RPMI8226 (cell line): ENCODE measurements at regions not wholly inside any gene's neighbourhood (a gene's known extent, or its start where the extent isn't known, plus 50 kb on each side); places are given as distances from the start of the nearest gene placed in this dataset.
"Not testable (repeated sequence)": the region's sequence is repeated elsewhere in the genome, so short reads cannot be mapped to it uniquely, and the experiment has no call there.

Experiments
- DNase-seq: peaks from one replicate; pipeline ENCODE4 v3.0.0-alpha.2; 2015

DNA sequence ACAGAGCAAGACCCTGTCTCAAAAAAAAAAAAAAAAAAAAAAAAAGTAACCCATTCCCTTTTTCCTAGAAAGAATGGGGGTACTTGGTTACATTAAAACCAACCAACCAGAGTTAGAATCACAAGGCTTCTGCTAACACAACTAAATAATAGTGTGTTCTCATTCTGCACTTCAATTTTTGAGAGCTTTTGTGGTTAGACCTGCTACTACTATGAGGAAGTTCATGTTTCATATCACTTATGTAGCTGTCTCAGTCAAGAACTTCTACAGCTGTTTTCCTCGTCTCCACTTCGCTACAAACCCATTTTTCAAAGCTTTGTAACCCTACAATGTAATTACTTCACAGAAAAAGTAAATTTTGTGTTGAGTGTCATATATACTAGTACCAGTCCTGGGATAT is 58.3 kb downstream of the PDHA2 start:
- no peak for DNase-seq

DNA sequence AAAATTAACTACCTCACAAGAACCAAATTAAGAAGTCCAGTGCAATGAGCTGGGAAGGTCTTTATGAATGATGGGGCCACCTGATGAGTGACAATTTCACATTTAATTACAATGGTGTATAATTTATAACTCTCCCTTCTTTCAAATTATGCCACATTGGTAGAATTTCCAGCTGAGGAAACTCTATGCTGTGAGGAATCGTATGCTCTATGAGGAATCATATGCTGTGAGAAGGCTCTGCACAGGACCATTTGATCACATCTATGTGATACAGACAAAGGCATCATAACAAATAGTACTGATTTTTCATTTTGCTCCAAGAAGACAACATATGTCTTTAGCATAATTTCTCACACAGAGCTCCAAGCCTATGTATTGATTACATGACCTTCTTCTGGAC is 69.3 kb downstream of the PDHA2 start:
- no peak for DNase-seq

DNA sequence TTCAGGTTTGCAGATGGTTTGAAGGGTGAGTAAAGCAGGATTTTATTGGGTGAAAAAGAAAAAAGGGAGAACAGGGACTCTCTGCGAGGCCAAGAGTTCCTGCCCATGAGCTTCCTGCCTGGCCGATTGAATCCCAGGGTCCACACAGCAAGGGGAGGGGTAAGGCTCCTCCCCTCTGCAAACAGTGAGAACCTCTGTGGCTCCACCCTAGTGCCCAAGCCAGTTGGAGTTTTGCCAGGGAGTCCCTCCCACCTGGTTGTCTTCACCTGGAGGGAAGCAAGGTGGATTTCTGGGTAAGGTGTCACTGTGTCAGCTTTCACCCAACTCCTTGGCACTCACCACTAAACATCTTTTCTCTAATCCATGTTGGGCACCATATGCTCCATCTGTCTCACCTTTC is 70.9 kb downstream of the PDHA2 start:
- no peak for DNase-seq

DNA sequence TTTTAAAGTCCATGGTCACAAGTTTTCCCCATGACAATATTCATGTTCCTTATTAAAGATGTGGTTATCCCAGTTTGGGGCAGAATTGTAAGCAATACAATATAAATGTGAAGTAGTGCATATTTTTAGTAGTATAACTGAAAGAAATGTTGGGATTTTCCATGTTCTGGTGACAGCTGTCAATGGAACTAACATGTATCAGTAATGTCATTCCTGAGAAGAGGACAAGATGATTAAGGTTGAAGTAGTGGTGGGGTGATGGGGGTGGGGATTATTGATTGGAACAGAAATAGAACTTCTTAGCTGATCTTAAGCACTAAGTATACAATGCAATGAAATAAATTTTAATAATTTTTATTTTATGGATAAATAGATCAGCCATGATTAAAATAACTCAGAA is 81.6 kb downstream of the PDHA2 start:
- DNase-seq, result no peak

DNA sequence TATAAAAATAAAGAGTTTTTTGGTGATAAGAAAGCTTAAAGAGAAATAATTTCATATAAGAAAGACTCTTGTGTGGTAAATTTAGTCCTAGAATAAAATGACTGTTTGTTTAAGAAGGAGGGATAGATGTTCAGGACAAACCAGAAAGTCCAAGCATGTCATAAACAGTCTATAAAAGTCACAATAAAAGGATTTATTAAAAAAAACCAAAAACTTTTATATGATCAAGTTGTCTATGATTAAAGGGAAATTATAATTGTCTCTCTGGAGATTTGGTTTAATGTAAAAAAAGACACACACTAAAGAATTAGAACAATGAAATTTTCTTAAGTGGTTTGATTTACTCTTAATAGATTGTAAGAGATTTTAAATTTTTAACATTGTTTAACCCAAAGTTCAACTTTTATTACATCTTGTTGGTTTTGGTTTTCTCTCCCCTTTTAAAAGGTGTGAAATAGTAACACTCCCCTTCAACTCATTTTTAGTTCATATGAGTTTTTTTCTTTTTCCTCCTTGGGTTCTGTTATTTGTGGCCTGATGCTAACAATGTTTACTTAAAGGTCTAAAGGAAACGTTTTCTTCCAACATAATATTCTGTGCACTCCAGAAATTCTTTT is 89.7 kb downstream of the PDHA2 start:
- DNase-seq, result no peak

DNA sequence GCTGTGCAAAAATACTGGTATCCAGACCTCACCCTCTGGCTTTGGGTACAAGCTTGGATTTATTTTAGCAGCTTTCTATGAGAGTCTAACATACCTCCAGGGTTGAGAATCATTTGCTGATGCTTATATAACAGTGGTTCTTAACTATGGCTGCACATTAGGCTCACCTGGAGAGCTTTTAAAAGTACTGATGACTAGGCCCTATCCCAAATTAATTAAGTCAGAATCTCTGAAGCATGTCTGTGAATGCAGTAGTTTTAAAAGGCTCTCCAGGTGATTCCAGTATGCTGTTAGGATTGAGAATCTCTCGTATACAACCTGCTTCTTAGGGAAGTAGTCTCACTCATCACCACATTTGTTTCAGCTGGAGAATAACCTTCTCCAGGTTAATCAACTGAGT is 99.2 kb downstream of the PDHA2 start:
- DNase-seq, result no peak

DNA sequence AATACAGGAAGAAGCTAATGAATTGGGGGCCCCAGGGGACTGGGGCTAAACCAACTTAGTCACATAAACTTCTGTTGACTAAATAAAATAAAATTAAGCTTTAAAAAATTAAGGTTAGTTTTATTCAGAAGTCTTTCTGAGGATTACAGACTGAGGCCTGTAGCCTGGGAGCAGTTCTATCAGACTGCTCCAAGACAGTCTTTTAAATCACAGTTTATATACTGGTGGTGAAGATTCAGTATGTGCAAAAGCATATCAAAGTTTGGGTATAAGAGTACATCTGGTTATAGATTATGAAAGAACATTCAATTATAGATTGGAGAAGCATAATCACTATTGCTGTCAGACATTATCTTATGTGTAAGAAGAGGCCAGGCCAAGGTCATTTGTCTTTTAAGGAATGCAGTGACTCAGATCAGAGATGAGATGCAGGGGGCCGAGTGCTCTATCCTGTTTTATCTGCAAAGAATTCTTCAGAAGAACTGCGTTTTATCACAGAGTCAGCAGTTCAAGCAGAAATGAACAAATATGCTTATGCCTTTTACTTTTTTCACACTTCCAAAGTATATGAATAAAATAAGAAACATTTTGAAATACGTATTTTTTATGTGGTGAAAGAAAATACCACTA is 109.4 kb downstream of the PDHA2 start:
- no peak for DNase-seq

DNA sequence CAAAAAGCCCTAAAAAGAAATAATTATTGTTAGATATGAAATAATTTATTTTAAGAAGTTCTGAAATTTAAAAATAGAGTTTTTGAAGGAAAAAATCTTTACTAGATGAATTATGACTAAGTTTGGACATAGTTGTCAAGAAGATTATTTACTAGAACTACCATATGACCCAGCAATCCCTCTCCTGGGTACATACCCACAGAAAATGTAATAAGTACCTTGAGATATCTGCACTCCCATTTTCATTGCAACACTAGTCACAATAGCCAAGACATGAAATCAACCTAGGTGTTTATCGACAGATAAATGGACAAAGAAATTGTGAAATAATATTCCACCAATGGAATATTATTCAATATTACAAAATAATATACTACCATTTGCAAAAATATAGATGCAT is 109.9 kb downstream of the PDHA2 start:
- DNase-seq, result no peak

DNA sequence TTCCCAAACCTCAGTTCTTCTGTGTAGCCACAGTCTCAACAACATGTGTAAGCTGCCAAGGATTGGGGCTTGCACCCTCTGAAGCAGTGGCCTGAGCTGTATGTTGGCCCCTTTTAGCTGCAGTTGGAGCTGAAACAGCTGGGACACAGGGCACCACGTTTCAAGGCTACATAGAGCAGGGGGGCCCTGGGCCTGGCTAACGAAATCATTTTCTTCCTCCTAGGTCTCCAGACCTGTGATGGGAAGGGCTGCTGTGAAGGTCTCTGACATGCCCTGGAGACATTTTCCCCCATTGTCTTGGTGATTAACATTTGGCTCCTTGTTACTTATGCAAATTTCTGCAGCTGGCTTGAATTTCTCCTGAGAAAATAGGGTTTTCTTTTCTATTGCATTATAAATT is 112.6 kb downstream of the PDHA2 start:
- DNase-seq, result not testable (repeated sequence)

DNA sequence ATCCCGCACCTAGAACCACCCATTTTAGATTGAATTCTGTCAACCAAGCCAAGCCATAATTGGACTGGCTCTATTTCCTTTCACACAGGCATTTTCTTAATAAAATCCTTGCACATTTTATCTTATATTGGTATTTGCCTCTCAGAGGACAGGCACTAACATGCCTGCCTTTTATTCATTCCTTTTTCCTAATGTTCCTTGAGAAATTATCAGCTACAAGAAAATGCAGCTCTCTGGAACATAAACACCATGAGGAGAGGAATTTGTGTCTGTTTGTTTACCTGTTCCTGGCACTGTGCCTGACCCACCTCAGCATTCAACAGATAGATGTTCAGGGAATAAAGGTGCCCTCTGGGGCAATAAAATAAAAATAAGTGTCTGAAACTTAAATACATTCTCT is 116.2 kb downstream of the PDHA2 start:
- DNase-seq, result no peak

DNA sequence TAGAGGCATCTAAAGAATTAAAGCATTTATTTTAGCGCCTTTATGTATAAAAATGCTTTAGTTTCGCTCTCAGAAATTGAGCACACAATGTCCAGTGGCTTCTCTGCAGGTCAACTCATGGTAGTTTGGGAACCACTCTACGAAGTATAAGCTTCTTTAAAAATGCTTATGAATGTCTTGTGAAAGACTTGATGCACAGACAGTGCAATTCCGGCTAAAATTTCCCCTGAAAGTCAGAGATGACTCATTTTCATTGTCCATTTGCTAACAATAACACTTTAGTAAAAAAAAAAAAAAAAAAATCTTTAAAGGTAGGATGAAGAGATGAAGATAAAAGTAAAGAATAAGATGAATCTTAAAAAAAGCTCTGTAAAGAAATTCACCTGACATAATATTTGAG is 117.2 kb downstream of the PDHA2 start:
- DNase-seq, result no peak

DNA sequence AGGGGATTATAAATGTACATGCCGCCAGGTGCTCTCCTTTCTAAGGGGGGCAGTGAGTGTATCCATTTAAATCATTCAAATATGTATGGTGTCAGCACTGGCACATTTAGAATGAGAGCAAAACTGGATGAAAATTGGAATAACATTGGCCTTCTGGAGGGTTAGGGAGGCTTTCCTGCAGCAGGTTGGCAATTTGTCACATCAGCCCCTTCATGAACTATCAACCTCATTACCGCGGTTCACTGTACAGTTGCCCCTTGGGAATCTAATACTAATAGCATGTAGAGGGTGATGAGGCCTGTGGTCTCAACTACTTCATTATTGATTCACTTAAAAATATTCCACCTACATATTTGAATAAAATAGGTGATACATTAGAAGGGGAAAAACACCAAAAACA is 117.9 kb downstream of the PDHA2 start:
- no peak for DNase-seq

DNA sequence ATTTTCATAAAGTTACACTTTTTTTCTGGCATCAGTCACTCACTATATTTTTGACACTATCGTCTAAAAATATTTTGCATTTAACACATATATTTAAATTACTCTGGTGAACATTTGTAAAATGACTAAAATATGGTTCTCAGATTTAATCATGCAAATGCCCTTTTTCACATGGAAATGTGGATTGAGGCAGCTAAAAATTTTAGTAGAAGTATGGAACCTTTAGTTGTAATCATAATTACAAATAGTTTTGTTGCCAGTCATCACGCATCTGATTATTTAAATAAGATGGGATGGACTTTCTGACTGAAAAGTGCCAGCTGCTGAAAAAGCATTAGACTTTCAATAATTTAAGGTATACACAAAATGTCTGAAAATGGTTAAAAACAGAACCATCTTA is 119.3 kb downstream of the PDHA2 start:
- no peak for DNase-seq

DNA sequence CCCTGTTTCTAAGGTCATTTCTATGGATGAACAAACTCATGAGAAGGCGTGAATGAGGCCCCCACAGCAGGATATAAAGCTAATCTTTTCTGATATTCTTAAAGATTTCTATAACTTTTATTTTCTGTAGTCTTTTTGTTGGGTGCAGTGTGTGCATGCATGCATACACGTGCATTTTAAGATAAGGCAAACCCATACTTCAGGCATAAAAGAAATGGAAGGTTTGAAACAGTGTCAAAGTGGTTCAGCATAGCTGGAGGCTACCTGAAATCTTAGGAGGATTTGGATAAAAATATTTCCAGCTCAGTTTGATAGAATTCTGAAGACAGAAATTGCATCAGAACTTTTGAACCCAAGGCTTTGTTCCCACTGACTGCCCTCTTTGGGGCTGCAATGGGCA is 119.7 kb downstream of the PDHA2 start:
- no peak for DNase-seq

DNA sequence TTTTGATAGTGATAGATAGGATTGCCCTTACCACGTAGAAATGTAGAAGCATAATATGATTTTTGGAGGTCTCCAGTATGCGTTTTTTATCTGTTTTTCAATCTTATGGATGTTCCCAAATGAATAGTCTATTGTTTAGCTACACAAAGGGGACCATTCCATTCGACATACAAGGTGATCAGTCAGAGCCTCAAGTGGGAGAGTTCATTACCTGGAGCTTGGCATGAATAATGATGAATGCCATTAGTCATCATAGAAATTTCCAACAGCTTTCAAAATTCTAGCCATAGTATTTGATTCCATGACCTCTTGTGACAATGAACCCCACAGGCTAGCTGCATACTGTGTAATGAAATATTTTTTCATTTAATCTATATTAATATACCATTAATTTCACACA is 123.6 kb downstream of the PDHA2 start:
- no peak for DNase-seq

DNA sequence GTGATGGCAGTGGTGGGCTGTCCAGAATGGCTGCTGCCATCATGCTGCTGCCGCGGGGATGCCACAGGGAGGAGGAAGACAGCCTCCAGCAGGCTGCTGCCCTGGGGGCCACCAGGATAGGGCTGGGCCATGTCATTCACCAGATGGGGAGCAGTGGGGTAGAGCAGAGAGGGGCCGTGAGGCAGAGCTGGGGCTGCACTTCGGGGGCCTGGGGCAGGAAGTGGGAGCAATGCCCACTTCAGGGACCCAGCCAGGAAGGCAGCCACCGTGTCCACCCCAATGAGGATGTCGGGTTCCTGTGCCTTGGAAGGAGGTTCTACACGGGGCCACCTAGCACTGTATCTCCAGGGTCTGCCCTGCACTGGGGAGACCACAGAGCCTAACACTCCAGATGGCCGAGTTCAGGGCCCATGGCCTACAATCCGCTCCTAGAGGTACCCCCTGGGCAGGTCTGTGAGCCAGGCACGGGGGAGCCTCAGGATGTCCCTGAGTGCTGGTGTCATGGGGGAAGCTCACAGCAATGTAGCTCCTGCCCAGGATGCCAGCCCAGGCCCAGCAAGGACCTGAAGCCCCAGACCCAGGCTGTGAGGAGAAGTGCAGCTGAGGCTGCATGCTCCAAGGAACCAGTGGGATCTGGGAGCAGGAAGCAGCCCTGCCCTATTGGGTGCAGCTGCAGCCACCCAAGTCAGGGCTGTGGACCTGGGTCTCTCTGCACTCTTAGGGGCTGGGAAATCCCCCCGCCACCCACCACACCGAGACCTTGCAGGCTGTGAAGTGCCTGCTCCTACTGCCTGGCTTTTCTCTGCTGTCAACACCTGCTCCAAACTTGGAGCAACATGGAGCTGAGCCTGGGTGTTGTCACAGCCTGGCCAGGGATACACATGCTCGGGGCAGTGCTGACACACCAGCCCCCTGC is 140.3 kb downstream of the PDHA2 start:
- DNase-seq, result no peak

DNA sequence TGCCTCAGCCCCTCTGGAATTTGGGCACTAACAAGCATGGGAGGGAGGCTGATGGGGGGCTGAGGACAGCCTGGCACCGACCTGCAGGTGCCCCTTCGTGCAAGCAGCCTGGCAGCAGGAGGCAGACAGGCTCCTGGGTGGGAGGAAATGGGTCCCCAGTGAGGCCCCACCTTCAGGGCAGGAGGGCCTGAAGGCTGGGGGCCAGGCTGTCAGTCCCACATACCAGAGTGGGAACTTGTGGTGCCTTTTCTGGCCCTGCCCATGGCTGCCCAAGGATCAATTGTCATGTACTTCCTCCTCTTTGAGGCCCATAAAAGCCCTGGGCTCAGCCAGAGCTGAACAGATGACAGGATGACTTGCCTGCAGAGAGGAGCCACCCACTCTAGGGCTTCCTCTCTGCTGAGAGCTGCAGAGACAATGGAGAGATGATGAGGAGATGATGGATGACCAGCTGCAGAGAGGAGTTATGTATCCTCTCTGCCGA is 141.0 kb downstream of the PDHA2 start:
- no peak for DNase-seq

DNA sequence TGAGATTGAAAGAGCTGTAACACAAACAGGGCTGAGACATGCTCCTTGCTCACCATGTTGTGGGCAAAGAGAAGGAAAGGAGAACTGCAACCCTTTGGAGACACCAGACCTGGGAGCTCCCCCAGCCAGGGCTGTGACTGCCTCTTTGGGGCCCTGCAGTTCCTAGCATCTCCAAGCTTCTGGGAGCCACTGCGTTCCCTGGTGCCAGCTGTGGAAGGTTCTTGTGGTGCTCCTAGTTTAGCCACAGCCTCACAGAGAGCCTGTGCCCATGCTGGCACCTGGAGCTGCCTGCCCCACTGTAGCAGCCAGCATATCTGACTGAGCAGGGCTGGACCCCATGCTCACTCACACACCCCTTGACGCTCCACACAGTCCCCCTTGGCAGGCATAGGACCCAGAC is 141.7 kb downstream of the PDHA2 start:
- DNase-seq, result no peak

DNA sequence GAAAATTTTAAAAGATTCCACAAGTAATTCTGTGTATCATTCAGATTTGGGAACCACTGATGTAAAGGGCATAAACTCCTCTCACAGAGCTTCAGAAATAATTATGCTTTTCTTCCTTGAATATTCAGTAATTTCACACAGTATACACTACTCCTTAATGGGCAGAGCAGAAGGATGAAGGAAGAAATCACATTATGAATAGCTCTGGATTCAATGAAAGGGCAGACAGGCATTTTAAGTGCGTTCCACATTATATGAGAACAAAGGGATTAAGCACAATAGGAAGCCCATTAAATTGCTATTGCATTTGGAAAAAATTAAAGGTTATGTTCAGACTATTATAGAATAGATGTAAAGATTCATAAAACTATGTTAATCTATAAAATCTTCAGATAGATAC is 142.6 kb downstream of the PDHA2 start:
- DNase-seq, result no peak

DNA sequence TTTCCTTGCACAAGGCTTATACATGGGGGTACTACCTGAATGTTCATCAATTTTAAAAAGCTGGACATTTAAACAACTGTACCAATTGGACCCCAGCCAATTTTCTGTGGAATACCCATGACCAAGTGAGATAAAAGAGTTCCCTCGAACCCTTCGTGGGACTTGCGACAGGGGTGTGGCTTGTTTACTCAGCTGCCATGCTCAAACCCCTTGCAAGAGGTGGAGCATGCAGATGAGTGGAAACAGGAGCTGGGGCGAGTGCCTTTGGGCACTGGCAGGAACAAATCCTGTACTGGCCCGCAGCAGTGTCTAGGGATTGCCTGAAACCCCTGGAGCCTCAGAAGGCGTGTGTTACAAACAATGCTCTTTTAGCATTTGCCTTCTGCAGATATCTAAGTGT is 144.2 kb downstream of the PDHA2 start:
- DNase-seq, result no peak

DNA sequence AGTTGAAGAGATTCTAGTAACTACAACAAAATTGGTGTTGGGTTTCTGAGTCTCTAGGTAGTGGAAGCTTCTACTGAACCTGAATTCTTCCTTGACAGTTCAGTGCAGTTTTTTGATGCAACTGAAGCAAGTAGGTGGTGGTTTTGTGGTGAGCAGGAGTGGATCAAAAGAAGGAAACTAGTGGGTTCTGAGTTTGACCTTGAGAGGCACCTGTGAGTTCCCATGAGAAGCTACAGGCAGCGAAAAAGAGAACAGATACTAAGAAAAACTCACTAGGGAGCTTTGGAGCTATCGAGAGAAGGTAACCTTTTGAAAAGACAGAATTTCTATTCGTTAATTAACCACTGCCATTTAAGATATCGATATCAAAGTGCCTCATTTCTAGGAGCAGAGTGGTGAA is 145.2 kb downstream of the PDHA2 start:
- no peak for DNase-seq

DNA sequence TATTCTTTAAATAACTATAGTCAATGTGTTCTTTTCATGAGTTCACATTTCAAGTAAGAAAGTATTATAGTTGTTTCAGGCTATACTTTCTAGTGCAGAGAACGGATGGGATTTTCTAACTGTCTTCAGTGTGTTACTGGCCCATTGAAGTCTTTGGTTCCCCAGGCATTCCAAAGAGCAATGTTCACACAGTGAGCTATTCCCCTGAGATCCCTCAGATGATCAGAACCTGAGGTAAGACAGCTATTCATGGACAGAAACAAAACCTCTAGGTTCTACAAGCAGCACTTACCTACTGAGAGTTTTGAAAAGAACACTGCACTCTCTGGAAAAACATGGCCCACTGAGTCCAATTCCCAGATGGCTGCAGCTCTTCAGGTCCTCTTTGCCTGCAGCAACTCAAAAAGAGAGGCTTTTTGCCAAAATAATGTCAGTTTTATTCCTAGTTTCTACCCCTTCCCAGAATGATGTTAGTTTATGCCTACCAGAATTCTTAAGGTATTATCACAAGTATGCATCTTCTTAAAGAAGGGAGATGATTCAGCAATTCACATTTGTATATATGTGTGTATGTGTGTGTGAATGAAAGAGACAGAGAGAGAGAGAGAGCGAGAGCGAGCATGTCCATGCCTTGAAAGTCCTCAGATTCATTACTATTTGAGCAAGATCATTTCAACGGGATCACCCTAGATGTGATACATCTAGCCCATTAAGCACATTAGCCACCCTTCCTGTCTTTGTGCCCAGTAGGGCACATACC is 146.1 kb downstream of the PDHA2 start:
- no peak for DNase-seq

DNA sequence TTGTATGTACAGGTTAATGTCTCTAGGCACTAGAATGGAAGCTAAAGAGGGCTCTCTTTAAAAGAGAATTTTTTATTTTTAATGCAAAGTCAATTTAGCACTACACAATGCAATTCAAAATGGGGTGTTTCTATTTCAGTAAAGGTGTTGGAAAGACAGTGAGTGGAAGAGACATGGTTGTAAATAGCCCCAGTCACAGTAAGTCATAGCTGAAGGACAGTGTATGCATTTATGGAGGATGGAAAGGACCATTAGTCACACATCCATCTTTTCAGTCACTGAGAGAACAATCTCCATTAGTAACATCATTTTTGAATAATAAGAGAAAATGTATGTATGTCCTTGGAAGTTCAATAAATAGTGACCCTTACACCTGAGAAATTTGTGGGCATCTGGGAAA is 148.0 kb downstream of the PDHA2 start:
- DNase-seq, result no peak
